ENCODE measurements at regions not wholly inside any gene's neighbourhood (a gene's known extent, or its start where the extent isn't known, plus 50 kb on each side); places are given as distances from the start of the nearest gene placed in this dataset.
A peak's percentile ranks its signal among the peaks of the same experiment; 100 is the strongest.

DNA sequence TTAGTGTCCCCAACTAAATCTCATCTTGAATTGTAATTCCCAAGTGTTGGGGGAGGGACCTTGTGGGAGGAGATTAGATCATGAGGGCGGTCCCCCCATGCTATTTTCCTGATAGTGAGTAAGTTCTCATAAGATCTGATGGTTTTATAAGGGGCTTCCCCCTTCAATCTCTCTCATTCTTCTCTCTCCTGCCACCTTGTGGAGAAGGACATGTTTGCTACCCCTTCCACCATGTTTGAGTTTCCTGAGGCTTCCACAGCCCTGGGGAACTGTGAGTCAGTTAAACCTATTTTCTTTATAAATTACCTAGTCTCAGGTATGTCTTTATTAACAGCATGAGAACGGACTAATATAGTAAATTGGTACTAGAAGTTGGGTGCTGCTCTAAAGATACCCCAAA, 365.6 kb downstream of the ANKRD7 start:
- no peak overlapping the region for H2AK5ac ChIP-seq (ENCODE audit: low read depth, low read length)
- H3K14ac ChIP-seq (replicated peaks; ENCODE audit: low read depth, low read length) = no peak overlapping the region
- no peak overlapping the region for H2AK9ac ChIP-seq (replicated peaks; ENCODE audit: low read depth, low read length, poor library complexity)
- no peak overlapping the region for H2BK20ac ChIP-seq (ENCODE audit: low read depth, low read length)
- H3K27ac ChIP-seq (ENCODE audit: insufficient read depth, low read length) = no peak overlapping the region
- H3K9me3 ChIP-seq (ENCODE audit: control insufficient read depth, insufficient read depth, low read length) = peaks cover 14% of the 10 kb centered on the region
- H3K79me1 ChIP-seq (ENCODE audit: low read depth in 1 of 2, low read length in 2 of 2) = no peaks in the 10 kb centered on the region
- H3K23ac ChIP-seq (ENCODE audit: low read depth, low read length) = no peak overlapping the region
- H3K18ac ChIP-seq (ENCODE audit: low read depth, low read length) = no peak overlapping the region
- no peak overlapping the region for H3K4ac ChIP-seq (ENCODE audit: low read depth, low read length)
- no peak overlapping the region for H2BK15ac ChIP-seq (ENCODE audit: low read depth, low read length)
- no CpG with 5 or more reads among the region's 2 CpGs for WGBS, 2 experiments (ENCODE audit: extremely low coverage in 2 of 2, insufficient read length in 1 of 2)
- no peaks in the 10 kb centered on the region for H3K36me3 ChIP-seq (ENCODE audit: control insufficient read depth, insufficient read depth, low read length)
- H3K4me1 ChIP-seq (ENCODE audit: control insufficient read depth, insufficient read depth, low read length) = no peaks in the 10 kb centered on the region
- no peaks in the 10 kb centered on the region for H3K9me1 ChIP-seq (ENCODE audit: insufficient read depth, low read length)
- in situ Hi-C loops (cut with MboI; ENCODE audit: low sequenced_read_pairs) = no loop called here
- no peak overlapping the region for H3K9ac ChIP-seq (ENCODE audit: low read depth, low read length)
- H2BK120ac ChIP-seq (ENCODE audit: low read depth, low read length) = no peak overlapping the region
- CTCF ChIA-PET = no interaction called here
- no peak overlapping the region for H4K91ac ChIP-seq (ENCODE audit: insufficient read depth, low read depth, low read length)
- H3K56ac ChIP-seq (ENCODE audit: extremely low read depth, insufficient read depth, low read length) = no peak overlapping the region
- no peak overlapping the region for H2AFZ ChIP-seq (replicated peaks; ENCODE audit: low read length, poor library complexity)
- H2BK5ac ChIP-seq (ENCODE audit: low read depth, low read length, poor library complexity, severe bottlenecking) = no peak overlapping the region
- H3K27me3 ChIP-seq (ENCODE audit: control insufficient read depth, insufficient read depth, low read length) = no peaks in the 10 kb centered on the region
- POLR2A ChIA-PET (ENCODE audit: unreplicated experiment) = no interaction called here
- no peaks in the 10 kb centered on the region for H4K20me1 ChIP-seq (ENCODE audit: insufficient read depth, low read length)
- dilution Hi-C loops (cut with HindIII; ENCODE audit: low sequenced_read_pairs, unreplicated experiment) = no loop called here
- BruUV-seq (replicated peaks) = no TSS peak
- no peak for TF ChIP-seq MXI1 (IDR thresholded peaks at IDR 0.05; ENCODE audit: borderline replicate concordance, low read depth, low read length)
- TF ChIP-seq, protein P1, sequence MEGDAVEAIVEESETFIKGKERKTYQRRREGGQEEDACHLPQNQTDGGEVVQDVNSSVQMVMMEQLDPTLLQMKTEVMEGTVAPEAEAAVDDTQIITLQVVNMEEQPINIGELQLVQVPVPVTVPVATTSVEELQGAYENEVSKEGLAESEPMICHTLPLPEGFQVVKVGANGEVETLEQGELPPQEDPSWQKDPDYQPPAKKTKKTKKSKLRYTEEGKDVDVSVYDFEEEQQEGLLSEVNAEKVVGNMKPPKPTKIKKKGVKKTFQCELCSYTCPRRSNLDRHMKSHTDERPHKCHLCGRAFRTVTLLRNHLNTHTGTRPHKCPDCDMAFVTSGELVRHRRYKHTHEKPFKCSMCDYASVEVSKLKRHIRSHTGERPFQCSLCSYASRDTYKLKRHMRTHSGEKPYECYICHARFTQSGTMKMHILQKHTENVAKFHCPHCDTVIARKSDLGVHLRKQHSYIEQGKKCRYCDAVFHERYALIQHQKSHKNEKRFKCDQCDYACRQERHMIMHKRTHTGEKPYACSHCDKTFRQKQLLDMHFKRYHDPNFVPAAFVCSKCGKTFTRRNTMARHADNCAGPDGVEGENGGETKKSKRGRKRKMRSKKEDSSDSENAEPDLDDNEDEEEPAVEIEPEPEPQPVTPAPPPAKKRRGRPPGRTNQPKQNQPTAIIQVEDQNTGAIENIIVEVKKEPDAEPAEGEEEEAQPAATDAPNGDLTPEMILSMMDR (conservative IDR thresholded peaks at IDR 0.05; ENCODE audit: low read depth, low read length) = 0 out of 2 replicates have a peak, but pooled peaks have one; percentile 2
- DNase-seq (no peak), ATAC-seq (ENCODE audit: low read depth) (no peak)
- H4K8ac ChIP-seq (ENCODE audit: low read depth in 2 of 2, low read length in 2 of 2) = no peak overlapping the region
- H4K5ac ChIP-seq (ENCODE audit: low read depth, low read length) = no peak overlapping the region
- H3K4me3 ChIP-seq (ENCODE audit: insufficient read depth, low read depth, low read length) = no peak overlapping the region
- H3K4me2 ChIP-seq (ENCODE audit: low read depth, low read length) = no peak overlapping the region
- intact Hi-C loops (cut with micrococcal nuclease) = no loop called here

Data from IMR-90 (cell line).